ENCODE measurements at regions not wholly inside any gene's neighbourhood (a gene's known extent, or its start where the extent isn't known, plus 50 kb on each side); places are given as distances from the start of the nearest gene placed in this dataset.

- H3K4me3 ChIP-seq (ENCODE audit: low read length): no peak overlapping the region
Measured at GRCh38 chr2:41543726-41544125, 504.1 kb upstream of the PKDCC start.

DNA sequence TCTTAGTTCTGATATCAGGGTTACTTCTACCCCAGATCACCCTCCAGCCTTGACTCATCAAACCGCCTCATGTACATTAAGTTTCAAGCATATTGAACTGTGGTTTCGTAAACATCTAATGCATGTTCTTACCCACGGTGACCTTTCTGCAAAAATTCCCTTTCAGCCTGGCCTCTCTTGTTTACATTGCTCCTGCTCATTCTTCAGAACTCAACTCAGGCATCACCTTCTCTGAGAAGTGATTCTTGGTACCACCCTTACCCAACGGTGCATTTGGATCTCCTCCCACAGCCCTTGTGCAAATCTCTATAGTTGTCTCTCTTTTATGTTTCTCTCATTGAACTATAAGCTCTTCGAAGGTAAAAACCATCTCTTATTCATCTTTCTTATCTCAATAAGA, 503.1 kb upstream of the PKDCC start:
- no peak overlapping the region for H3K4me3 ChIP-seq (ENCODE audit: low read length)
- TF ChIP-seq, protein P1, sequence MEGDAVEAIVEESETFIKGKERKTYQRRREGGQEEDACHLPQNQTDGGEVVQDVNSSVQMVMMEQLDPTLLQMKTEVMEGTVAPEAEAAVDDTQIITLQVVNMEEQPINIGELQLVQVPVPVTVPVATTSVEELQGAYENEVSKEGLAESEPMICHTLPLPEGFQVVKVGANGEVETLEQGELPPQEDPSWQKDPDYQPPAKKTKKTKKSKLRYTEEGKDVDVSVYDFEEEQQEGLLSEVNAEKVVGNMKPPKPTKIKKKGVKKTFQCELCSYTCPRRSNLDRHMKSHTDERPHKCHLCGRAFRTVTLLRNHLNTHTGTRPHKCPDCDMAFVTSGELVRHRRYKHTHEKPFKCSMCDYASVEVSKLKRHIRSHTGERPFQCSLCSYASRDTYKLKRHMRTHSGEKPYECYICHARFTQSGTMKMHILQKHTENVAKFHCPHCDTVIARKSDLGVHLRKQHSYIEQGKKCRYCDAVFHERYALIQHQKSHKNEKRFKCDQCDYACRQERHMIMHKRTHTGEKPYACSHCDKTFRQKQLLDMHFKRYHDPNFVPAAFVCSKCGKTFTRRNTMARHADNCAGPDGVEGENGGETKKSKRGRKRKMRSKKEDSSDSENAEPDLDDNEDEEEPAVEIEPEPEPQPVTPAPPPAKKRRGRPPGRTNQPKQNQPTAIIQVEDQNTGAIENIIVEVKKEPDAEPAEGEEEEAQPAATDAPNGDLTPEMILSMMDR (conservative IDR thresholded peaks at IDR 0.05; ENCODE audit: low read depth, low read length): no peak
- no peak for DNase-seq (ENCODE audit: low read depth)

More at GRCh38 chr2:41543726-41544125, 504.1 kb upstream of the PKDCC start:
- DNase-seq (ENCODE audit: low read depth): no peak
- TF ChIP-seq, protein P1 (conservative IDR thresholded peaks at IDR 0.05; ENCODE audit: low read depth, low read length): no peak

GRCh38 chr2:41546031-41546430, 501.8 kb upstream of the PKDCC start:
- TF ChIP-seq, protein P1 (conservative IDR thresholded peaks at IDR 0.05; ENCODE audit: low read depth, low read length): no peak
- no peak for DNase-seq (ENCODE audit: low read depth)
- no peak overlapping the region for H3K4me3 ChIP-seq (ENCODE audit: low read length)

GRCh38 chr2:41568648-41569047, 479.2 kb upstream of the PKDCC start:
- H3K4me3 ChIP-seq (ENCODE audit: low read length): no peak overlapping the region
- DNase-seq (ENCODE audit: low read depth): no peak
- TF ChIP-seq, protein P1 (conservative IDR thresholded peaks at IDR 0.05; ENCODE audit: low read depth, low read length): no peak

DNA sequence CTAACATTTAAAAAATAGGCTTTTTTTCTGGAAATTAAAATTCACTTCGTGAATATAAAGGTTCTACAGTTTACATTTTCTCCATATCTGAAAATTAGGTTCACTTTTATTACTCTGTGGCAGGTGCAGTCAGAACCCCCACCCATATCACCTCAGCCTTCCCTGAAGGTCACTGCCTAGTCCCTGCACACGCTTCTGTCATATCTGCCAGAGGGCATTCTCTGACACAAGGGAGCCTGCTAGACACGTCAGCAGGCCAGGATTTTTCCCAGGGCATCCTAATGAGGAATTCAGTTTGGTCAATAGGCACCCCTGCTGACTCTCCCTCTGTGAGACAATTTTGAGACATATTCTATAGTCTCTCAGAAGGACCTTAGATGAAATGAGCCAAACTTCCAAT, 475.7 kb upstream of the PKDCC start:
- no peak overlapping the region for H3K4me3 ChIP-seq (ENCODE audit: low read length)

GRCh38 chr2:41576423-41576822, 471.4 kb upstream of the PKDCC start:
- no peak overlapping the region for H3K4me3 ChIP-seq (ENCODE audit: low read length)
- TF ChIP-seq, protein P1 (conservative IDR thresholded peaks at IDR 0.05; ENCODE audit: low read depth, low read length): no peak
- DNase-seq (ENCODE audit: low read depth): no peak

More for the DNA sequence above, 475.7 kb upstream of the PKDCC start:
- no peak for DNase-seq (ENCODE audit: low read depth)
- TF ChIP-seq, protein P1 (conservative IDR thresholded peaks at IDR 0.05; ENCODE audit: low read depth, low read length): no peak

- no peak overlapping the region for H3K4me3 ChIP-seq (ENCODE audit: low read length)
- TF ChIP-seq, protein P1 (conservative IDR thresholded peaks at IDR 0.05; ENCODE audit: low read depth, low read length): no peak
- no peak for DNase-seq (ENCODE audit: low read depth)
Measured at GRCh38 chr2:41579806-41580205, 468.0 kb upstream of the PKDCC start.

All from retinal pigment epithelial cell (primary cell).